A549 (cell line): ENCODE measurements at regions not wholly inside any gene's neighbourhood (a gene's known extent, or its start where the extent isn't known, plus 50 kb on each side); places are given as distances from the start of the nearest gene placed in this dataset.

Source experiments
- BHLHE40 ChIP-seq: IDR thresholded peaks from 2 replicates; pipeline ENCODE4 v1.6.1; 2012; ENCODE audit warnings: low read depth, low read length, inconsistent platforms
- EP300 ChIP-seq, 2 experiments: fragments of >200 bp; sonication (Bioruptor Twin); formaldehyde crosslinking; IDR thresholded peaks; 2 replicates in 1 of 2; 3 replicates in 1 of 2; pipeline ENCODE4 v1.6.1; 2016 to 2017
- POLR2A ChIP-seq: IDR thresholded peaks from 2 replicates; pipeline ENCODE4 v1.6.1; 2012; ENCODE audit warnings: mild to moderate bottlenecking, low read length
- SREBF2 ChIP-seq: fragments of 450-650 bp; IDR thresholded peaks from 2 replicates; pipeline ENCODE4 v1.6.1; 2014; ENCODE audit warnings: mild to moderate bottlenecking, moderate library complexity
- TF ChIP-seq, protein P1 (sequence below): fragments of >200 bp; sonication (Bioruptor Twin); formaldehyde crosslinking; IDR thresholded peaks from 3 replicates; pipeline ENCODE4 v1.5.1; 2016
- TF ChIP-seq, protein P2 (sequence below): IDR thresholded peaks from 2 replicates; pipeline ENCODE4 v1.6.1; 2012; ENCODE audit warnings: low read depth, borderline replicate concordance

DNA sequence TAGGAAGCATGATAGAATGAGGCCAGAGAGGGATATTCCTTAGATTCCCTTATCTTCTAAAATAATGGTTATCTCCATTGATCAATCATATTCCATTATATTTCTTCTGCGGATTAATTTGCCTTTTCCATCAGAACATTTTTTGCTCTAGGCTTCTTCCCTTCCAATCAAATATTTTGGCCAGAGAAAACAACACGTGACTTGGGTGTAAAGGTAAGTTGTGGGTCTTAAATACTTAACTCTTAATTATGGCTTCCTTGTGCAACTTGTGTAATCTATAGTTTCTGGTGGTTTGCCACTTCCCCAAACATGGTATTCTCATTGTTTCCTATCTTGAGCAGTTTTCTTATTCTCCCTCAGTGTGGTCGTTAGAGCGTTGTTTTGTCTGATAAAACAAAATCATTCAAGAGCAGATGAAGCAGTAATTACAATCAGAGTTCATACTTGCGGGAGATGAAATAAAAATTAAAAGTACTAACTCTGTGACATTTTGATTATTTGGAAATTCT is 889.3 kb downstream of the MAT2B start:
- TF ChIP-seq EP300 (IDR thresholded peaks at IDR 0.05) = no peak
- no peak for TF ChIP-seq SREBF2
- TF ChIP-seq BHLHE40 = no peak
- no peak for TF ChIP-seq POLR2A
- TF ChIP-seq, protein P1, sequence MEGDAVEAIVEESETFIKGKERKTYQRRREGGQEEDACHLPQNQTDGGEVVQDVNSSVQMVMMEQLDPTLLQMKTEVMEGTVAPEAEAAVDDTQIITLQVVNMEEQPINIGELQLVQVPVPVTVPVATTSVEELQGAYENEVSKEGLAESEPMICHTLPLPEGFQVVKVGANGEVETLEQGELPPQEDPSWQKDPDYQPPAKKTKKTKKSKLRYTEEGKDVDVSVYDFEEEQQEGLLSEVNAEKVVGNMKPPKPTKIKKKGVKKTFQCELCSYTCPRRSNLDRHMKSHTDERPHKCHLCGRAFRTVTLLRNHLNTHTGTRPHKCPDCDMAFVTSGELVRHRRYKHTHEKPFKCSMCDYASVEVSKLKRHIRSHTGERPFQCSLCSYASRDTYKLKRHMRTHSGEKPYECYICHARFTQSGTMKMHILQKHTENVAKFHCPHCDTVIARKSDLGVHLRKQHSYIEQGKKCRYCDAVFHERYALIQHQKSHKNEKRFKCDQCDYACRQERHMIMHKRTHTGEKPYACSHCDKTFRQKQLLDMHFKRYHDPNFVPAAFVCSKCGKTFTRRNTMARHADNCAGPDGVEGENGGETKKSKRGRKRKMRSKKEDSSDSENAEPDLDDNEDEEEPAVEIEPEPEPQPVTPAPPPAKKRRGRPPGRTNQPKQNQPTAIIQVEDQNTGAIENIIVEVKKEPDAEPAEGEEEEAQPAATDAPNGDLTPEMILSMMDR = no peak
- TF ChIP-seq, protein P2, sequence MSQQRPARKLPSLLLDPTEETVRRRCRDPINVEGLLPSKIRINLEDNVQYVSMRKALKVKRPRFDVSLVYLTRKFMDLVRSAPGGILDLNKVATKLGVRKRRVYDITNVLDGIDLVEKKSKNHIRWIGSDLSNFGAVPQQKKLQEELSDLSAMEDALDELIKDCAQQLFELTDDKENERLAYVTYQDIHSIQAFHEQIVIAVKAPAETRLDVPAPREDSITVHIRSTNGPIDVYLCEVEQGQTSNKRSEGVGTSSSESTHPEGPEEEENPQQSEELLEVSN = no peak
